Fibroblast of villous mesenchyme (primary cell): ENCODE measurements at regions not wholly inside any gene's neighbourhood (a gene's known extent, or its start where the extent isn't known, plus 50 kb on each side); places are given as distances from the start of the nearest gene placed in this dataset.

Experiments
- DNase-seq: peaks from one replicate; pipeline ENCODE4 v3.0.0-alpha.2; 2010; ENCODE audit warnings: low read depth
- H3K4me3 ChIP-seq: 2 replicates; pipeline ENCODE4 v1.5.1; 2011; ENCODE audit warnings: low read depth, mild to moderate bottlenecking, low read length
- TF ChIP-seq, protein P1 (sequence below): IDR thresholded peaks from 2 replicates; pipeline ENCODE4 v1.5.1; 2012; ENCODE audit warnings: low read depth, mild to moderate bottlenecking, low read length; ENCODE audit not compliant: insufficient read depth

GRCh38 chr4:24666316-24666715 is 82.0 kb upstream of the DHX15 start:
- TF ChIP-seq, protein P1, sequence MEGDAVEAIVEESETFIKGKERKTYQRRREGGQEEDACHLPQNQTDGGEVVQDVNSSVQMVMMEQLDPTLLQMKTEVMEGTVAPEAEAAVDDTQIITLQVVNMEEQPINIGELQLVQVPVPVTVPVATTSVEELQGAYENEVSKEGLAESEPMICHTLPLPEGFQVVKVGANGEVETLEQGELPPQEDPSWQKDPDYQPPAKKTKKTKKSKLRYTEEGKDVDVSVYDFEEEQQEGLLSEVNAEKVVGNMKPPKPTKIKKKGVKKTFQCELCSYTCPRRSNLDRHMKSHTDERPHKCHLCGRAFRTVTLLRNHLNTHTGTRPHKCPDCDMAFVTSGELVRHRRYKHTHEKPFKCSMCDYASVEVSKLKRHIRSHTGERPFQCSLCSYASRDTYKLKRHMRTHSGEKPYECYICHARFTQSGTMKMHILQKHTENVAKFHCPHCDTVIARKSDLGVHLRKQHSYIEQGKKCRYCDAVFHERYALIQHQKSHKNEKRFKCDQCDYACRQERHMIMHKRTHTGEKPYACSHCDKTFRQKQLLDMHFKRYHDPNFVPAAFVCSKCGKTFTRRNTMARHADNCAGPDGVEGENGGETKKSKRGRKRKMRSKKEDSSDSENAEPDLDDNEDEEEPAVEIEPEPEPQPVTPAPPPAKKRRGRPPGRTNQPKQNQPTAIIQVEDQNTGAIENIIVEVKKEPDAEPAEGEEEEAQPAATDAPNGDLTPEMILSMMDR = no peak
- no peak for DNase-seq
- no peak overlapping the region for H3K4me3 ChIP-seq

DNA sequence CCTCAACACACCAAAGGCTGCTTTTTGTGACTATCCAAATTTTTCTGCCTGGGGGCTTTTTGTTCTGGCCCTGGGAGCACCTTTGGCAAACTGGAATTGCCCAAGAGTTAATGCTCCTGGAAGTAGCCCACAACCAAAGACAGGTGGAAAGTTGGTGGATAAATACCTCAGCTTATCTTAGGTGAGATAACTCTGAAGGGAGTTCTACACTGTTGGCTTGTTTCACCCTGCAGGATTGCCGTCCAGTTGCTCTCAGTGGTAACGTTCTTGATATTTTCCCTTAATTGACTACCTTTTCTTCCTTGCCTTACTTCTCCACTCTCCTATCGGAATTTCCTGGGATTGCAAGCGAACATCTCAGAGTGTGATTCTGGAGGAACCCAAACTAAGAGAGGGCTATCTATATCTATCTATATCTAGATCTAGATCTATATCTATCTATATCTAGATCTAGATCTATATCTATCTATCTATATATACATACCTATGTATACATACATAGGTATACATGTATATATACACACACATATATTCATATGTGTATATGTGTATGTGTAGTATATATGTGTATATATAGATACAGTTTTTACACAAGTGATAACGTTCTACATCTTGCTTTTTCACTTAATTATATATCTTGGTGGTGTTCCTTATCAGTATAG is 82.6 kb upstream of the DHX15 start:
- TF ChIP-seq, protein P1 = no peak
- no peak for DNase-seq
- no peak overlapping the region for H3K4me3 ChIP-seq

DNA sequence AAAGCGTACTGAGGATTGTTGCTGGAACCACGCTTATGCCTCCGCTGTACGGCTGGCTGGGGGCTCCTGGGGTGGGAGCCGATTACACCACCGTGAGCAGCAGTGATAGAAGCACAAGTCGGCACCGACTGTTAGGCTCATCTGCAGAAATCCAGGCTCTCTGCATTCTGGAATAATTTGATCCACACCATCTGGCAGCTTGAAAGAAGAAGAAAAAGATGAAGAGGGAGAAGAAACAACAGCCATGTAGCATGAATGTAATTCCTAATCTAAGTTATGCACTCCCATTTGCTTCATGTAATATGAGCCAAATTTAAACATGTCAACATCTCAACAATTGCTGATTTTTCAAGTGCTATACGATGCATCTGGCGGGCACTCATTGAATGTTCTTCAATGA is 84.6 kb upstream of the DHX15 start:
- TF ChIP-seq, protein P1 = no peak
- no peak for DNase-seq

DNA sequence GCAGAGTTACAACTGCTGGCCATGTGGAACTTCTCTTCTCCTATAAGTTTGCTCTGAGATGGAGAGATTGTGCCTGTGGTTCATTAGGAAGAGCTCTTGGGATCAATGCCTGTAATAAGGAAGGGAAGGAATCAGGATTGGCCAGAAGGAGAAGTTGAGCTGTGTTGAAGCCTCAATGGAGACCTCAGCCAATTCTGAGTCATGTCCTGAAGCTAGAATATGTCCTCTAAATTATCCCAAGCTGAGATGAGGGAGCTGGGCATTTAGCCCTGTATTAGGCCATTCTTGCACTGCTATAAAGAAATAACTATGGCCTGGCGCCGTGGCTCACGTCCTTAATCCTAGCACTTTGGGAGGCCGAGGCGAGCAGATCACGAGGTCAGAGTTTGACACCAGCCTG is 85.4 kb upstream of the DHX15 start:
- DNase-seq = no peak
- TF ChIP-seq, protein P1 = no peak
- H3K4me3 ChIP-seq = no peak overlapping the region

More for the DNA sequence above, 84.6 kb upstream of the DHX15 start:
- no peak overlapping the region for H3K4me3 ChIP-seq

DNA sequence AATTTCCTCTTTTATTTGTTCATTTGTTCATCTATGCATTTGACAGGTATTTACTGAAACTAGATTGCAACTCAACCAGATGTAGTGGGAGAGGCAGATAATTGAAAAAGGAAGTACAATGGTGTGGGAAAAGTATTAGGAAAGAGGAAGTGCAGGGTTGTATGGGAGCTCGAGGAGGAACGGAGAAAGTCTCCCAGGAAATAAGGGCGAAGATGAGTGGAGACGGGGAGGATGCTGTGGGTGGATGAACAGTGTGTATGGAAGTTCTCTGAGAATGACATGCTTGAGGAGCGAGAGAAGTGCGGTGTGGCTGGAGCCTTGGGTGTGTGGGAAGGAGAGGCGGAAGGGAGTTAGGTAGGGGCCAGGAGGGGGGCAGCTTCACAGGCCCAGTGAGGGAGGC is 87.5 kb upstream of the DHX15 start:
- TF ChIP-seq, protein P1 = no peak
- H3K4me3 ChIP-seq = no peak overlapping the region
- no peak for DNase-seq

GRCh38 chr4:24672880-24673279 is 88.5 kb upstream of the DHX15 start:
- TF ChIP-seq, protein P1 = no peak
- H3K4me3 ChIP-seq = no peak overlapping the region
- no peak for DNase-seq

- DNase-seq = no peak
- no peak overlapping the region for H3K4me3 ChIP-seq
- TF ChIP-seq, protein P1 = no peak
These were observed 89.9 kb upstream of the DHX15 start for GRCh38 chr4:24674279-24674678.
